ENCODE measurements at regions not wholly inside any gene's neighbourhood (a gene's known extent, or its start where the extent isn't known, plus 50 kb on each side); places are given as distances from the start of the nearest gene placed in this dataset.

DNA sequence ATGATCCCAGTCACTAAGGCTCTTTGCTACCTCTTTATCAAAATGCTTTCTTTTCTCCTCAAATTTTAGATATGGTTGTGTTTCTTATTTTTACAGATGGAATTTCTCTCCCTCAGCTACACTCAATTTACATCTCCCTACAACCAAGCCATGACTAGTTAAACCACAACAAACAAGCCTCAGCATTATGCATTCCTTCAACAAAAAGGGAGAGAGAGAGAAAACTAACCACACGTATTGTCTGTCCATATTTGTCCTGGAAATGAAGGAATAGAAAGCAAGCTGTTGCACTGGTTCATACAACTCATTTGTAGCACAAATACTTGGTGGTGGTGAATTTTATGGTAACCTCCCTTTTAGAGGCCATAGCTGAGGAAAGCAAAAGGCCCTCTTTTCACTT lies 286.4 kb downstream of the AHR start:
- Histone ChIP-seq H3K4me1 (no peaks in the 10 kb centered on the region), H3K36me3 (no peaks in the 10 kb centered on the region), H3K4me3 (no peak overlapping the region), H3K9me3 (no peaks in the 10 kb centered on the region), H3K27ac (no peak overlapping the region), H3K27me3 (no peaks in the 10 kb centered on the region)
- no peak for DNase-seq (ENCODE audit: extremely low spot score in 2 of 2)
- intact Hi-C loops (cut with DNase I): no loop called here
- TF ChIP-seq POLR2A (IDR thresholded peaks at IDR 0.05) (no peak), POLR2AphosphoS5 (IDR thresholded peaks at IDR 0.05; ENCODE audit: insufficient read depth in 1 of 2, low read depth in 1 of 2) (no peak), CTCF (IDR thresholded peaks at IDR 0.05) (no peak)

DNA sequence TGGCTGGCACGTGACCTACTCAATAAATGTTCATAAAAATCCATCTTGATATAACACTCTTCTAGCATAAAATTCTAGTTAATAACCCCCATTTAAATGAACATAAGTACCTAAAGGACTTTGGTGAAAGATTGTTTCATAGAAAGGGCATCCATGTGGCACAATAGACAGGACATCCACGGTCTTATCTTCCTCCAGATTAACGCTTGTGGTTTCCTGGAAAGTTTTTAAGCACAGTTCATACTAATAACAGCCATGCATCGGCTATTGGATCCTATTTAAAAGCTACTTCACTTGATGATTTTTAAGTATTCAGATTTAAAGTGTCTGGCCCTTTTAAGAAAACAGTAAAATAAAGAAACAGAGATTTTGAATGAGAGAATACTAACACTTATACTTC lies 288.3 kb downstream of the AHR start:
- no peak for DNase-seq (ENCODE audit: extremely low spot score in 2 of 2)
- TF ChIP-seq CTCF (IDR thresholded peaks at IDR 0.05): no peak
- TF ChIP-seq POLR2AphosphoS5 (IDR thresholded peaks at IDR 0.05; ENCODE audit: insufficient read depth in 1 of 2, low read depth in 1 of 2): no peak
- TF ChIP-seq POLR2A (IDR thresholded peaks at IDR 0.05): no peak

DNA sequence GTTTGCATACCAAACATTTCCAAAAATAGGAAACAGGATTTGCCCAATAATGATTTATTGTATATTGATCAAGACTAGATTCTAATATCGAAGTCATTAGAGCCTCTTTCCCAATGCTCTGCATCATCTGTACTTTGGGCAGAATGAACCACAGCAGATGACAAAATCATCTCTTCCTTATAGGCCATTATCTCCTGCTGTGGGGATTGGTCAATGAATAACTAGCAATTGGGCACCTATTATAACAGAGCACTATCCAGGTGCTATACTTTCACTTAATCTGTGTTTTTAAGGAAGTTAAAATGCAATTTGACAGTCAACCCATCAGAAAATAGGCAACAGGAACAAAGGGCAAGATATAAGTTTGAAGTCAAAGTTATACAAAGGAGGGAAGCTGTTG lies 290.3 kb downstream of the AHR start:
- H3K4me1 ChIP-seq: no peaks in the 10 kb centered on the region
- H3K9me3 ChIP-seq: no peaks in the 10 kb centered on the region
- H3K27me3 ChIP-seq: no peaks in the 10 kb centered on the region
- no peak for DNase-seq (ENCODE audit: extremely low spot score in 2 of 2)
- TF ChIP-seq POLR2AphosphoS5 (IDR thresholded peaks at IDR 0.05; ENCODE audit: insufficient read depth in 1 of 2, low read depth in 1 of 2) (no peak), POLR2A (IDR thresholded peaks at IDR 0.05) (no peak), CTCF (IDR thresholded peaks at IDR 0.05) (no peak)
- H3K36me3 ChIP-seq: no peaks in the 10 kb centered on the region
- intact Hi-C loops (cut with DNase I): no loop called here
- H3K4me3 ChIP-seq: no peak overlapping the region
- no peak overlapping the region for H3K27ac ChIP-seq

More for the DNA sequence above, 288.3 kb downstream of the AHR start:
- Histone ChIP-seq H3K27me3 (no peaks in the 10 kb centered on the region), H3K9me3 (no peaks in the 10 kb centered on the region), H3K36me3 (no peaks in the 10 kb centered on the region), H3K27ac (no peak overlapping the region), H3K4me3 (no peak overlapping the region), H3K4me1 (no peaks in the 10 kb centered on the region)
- intact Hi-C loops (cut with DNase I): no loop called here

- no peaks in the 10 kb centered on the region for H3K9me3 ChIP-seq
- TF ChIP-seq CTCF (IDR thresholded peaks at IDR 0.05): no peak
- no peak for TF ChIP-seq POLR2A (IDR thresholded peaks at IDR 0.05)
- TF ChIP-seq POLR2AphosphoS5 (IDR thresholded peaks at IDR 0.05; ENCODE audit: insufficient read depth in 1 of 2, low read depth in 1 of 2): no peak
- no peak overlapping the region for H3K27ac ChIP-seq
- no peaks in the 10 kb centered on the region for H3K36me3 ChIP-seq
- no peak for DNase-seq (ENCODE audit: extremely low spot score in 2 of 2)
- intact Hi-C loops (cut with DNase I): no loop called here
- H3K27me3 ChIP-seq: no peaks in the 10 kb centered on the region
- H3K4me1 ChIP-seq: no peaks in the 10 kb centered on the region
- H3K4me3 ChIP-seq: no peak overlapping the region
Observed at GRCh38 chr7:17589671-17590070, 291.2 kb downstream of the AHR start.

GRCh38 chr7:17590221-17590620 lies 291.8 kb downstream of the AHR start:
- no peak for DNase-seq (ENCODE audit: extremely low spot score in 2 of 2)
- intact Hi-C loops (cut with DNase I): no loop called here
- H3K4me1 ChIP-seq: no peaks in the 10 kb centered on the region

More at GRCh38 chr7:17590221-17590620, 291.8 kb downstream of the AHR start:
- H3K27me3 ChIP-seq: no peaks in the 10 kb centered on the region
- no peaks in the 10 kb centered on the region for H3K36me3 ChIP-seq
- H3K4me3 ChIP-seq: no peak overlapping the region
- no peaks in the 10 kb centered on the region for H3K9me3 ChIP-seq
- no peak overlapping the region for H3K27ac ChIP-seq
- no peak for TF ChIP-seq POLR2A (IDR thresholded peaks at IDR 0.05)
- TF ChIP-seq CTCF (IDR thresholded peaks at IDR 0.05): no peak
- no peak for TF ChIP-seq POLR2AphosphoS5 (IDR thresholded peaks at IDR 0.05; ENCODE audit: insufficient read depth in 1 of 2, low read depth in 1 of 2)

Data from vagina (tissue), 2 donors.